MM.1S (cell line): ENCODE measurements at regions not wholly inside any gene's neighbourhood (a gene's known extent, or its start where the extent isn't known, plus 50 kb on each side); places are given as distances from the start of the nearest gene placed in this dataset.

ENCODE experiments used
- DNase-seq: peaks from one replicate; pipeline ENCODE4 v3.0.0-alpha.2; 2015
- H2AFZ ChIP-seq: fragments of 300-600 bp; sonication (generic); 2 replicates; pipeline ENCODE4 v1.6.0; 2016; ENCODE audit warnings: antibody characterized with exemption, low read length
- H3F3A ChIP-seq: fragments of 300-600 bp; sonication (generic); 2 replicates; pipeline ENCODE4 v1.6.1; 2016; ENCODE audit warnings: mild to moderate bottlenecking, antibody characterized with exemption, low read length, moderate library complexity, mixed read lengths; ENCODE audit not compliant: insufficient read depth
- H3K27ac ChIP-seq: fragments of 300-600 bp; sonication (generic); 2 replicates; pipeline ENCODE4 v1.5.1; 2016; ENCODE audit warnings: mild to moderate bottlenecking, low read length
- H3K27me3 ChIP-seq: fragments of 300-600 bp; sonication (generic); replicated peaks from 2 replicates; pipeline ENCODE4 v1.6.0; 2016; ENCODE audit warnings: low read length; ENCODE audit not compliant: insufficient read depth
- H3K36me3 ChIP-seq: fragments of 300-600 bp; sonication (generic); replicated peaks from 2 replicates; pipeline ENCODE4 v1.6.1; 2016; ENCODE audit warnings: mild to moderate bottlenecking, low read length, mixed read lengths; ENCODE audit not compliant: insufficient read depth
- H3K4me1 ChIP-seq: fragments of 300-600 bp; sonication (generic); 2 replicates; pipeline ENCODE4 v1.6.1; 2016; ENCODE audit warnings: low read length, mixed read lengths
- H3K4me2 ChIP-seq: fragments of 300-600 bp; sonication (generic); 2 replicates; pipeline ENCODE4 v1.6.0; 2016; ENCODE audit warnings: low read depth, low read length
- H3K4me3 ChIP-seq: fragments of 300-600 bp; sonication (generic); 2 replicates; pipeline ENCODE4 v1.5.1; 2016; ENCODE audit warnings: low read length, mixed read lengths
- H3K79me2 ChIP-seq: fragments of 300-600 bp; sonication (generic); 2 replicates; pipeline ENCODE4 v1.6.1; 2016; ENCODE audit warnings: mixed run types, low read length, mixed read lengths
- H3K9ac ChIP-seq: fragments of 300-600 bp; sonication (generic); 2 replicates; pipeline ENCODE4 v1.6.1; 2016; ENCODE audit warnings: low read length, mixed read lengths
- H3K9me2 ChIP-seq: fragments of 300-600 bp; sonication (generic); replicated peaks from 2 replicates; pipeline ENCODE4 v1.6.1; 2016; ENCODE audit warnings: mild to moderate bottlenecking, low read length, mixed read lengths; ENCODE audit not compliant: insufficient read depth
- H3K9me3 ChIP-seq: fragments of 300-600 bp; sonication (generic); replicated peaks from 2 replicates; pipeline ENCODE4 v1.6.1; 2016; ENCODE audit warnings: mild to moderate bottlenecking, low read length, mixed read lengths; ENCODE audit not compliant: insufficient read depth
- H4K20me1 ChIP-seq: fragments of 300-600 bp; sonication (generic); 2 replicates; pipeline ENCODE4 v1.6.1; 2016; ENCODE audit warnings: mild to moderate bottlenecking, low read length, moderate library complexity, mixed read lengths; ENCODE audit not compliant: insufficient read depth
- CTCF ChIP-seq: fragments of 300-600 bp; sonication (generic); IDR thresholded peaks from 2 replicates; pipeline ENCODE4 v1.5.1; 2016; ENCODE audit warnings: antibody characterized with exemption, low read length, mixed read lengths
- EZH2 ChIP-seq: fragments of 300-600 bp; sonication (generic); optimal IDR thresholded peaks from 2 replicates; pipeline ENCODE3; 2017; ENCODE audit warnings: low read depth, mild to moderate bottlenecking, antibody characterized with exemption, low read length, mixed read lengths
- EZH2phosphoT487 ChIP-seq: fragments of 300-600 bp; sonication (generic); IDR thresholded peaks from 2 replicates; pipeline ENCODE4 v1.6.1; 2018; ENCODE audit warnings: antibody characterized with exemption, low read length

- H3K9me3 ChIP-seq, result no peaks in the 10 kb centered on the region
- peaks cover 16% of the 10 kb centered on the region for H3K4me1 ChIP-seq
- no peaks in the 10 kb centered on the region for H3K27me3 ChIP-seq
- no peak overlapping the region for H2AFZ ChIP-seq
- no peak for DNase-seq
- no peaks in the 10 kb centered on the region for H4K20me1 ChIP-seq
- H3K4me3 ChIP-seq, result no peak overlapping the region
- no peaks in the 10 kb centered on the region for H3K36me3 ChIP-seq
- no peak overlapping the region for H3K9ac ChIP-seq
- H3F3A ChIP-seq, result peaks cover 18% of the 10 kb centered on the region
- no peaks in the 10 kb centered on the region for H3K9me2 ChIP-seq
- H3K79me2 ChIP-seq, result no peaks in the 10 kb centered on the region
- no peak overlapping the region for H3K27ac ChIP-seq
- no peak overlapping the region for H3K4me2 ChIP-seq
- no peak for TF ChIP-seq EZH2
- no peak for TF ChIP-seq CTCF
- no peak for TF ChIP-seq EZH2phosphoT487
Observed at GRCh38 chr5:129382921-129383672, 77.0 kb upstream of the ADAMTS19 start.

- TF ChIP-seq EZH2, result no peak
- no peak for TF ChIP-seq CTCF
- no peak for TF ChIP-seq EZH2phosphoT487
Observed at GRCh38 chr5:129384193-129384592, 75.9 kb upstream of the ADAMTS19 start.

GRCh38 chr5:129384736-129385135 lies 75.4 kb upstream of the ADAMTS19 start:
- H3K36me3 ChIP-seq, result no peaks in the 10 kb centered on the region
- H3K4me2 ChIP-seq, result no peak overlapping the region
- no peak overlapping the region for H3K9ac ChIP-seq
- H3F3A ChIP-seq, result peaks cover 2% of the 10 kb centered on the region
- H3K9me2 ChIP-seq, result no peaks in the 10 kb centered on the region
- H3K4me3 ChIP-seq, result no peak overlapping the region
- H3K9me3 ChIP-seq, result no peaks in the 10 kb centered on the region
- DNase-seq, result no peak
- no peaks in the 10 kb centered on the region for H4K20me1 ChIP-seq
- H3K4me1 ChIP-seq, result peaks cover 4% of the 10 kb centered on the region
- no peaks in the 10 kb centered on the region for H3K79me2 ChIP-seq
- TF ChIP-seq EZH2phosphoT487, result no peak
- TF ChIP-seq EZH2, result no peak
- TF ChIP-seq CTCF, result no peak
- H2AFZ ChIP-seq, result no peak overlapping the region
- H3K27ac ChIP-seq, result no peak overlapping the region
- no peaks in the 10 kb centered on the region for H3K27me3 ChIP-seq

More at GRCh38 chr5:129384193-129384592, 75.9 kb upstream of the ADAMTS19 start:
- Histone ChIP-seq H3K4me1 (peaks cover 10% of the 10 kb centered on the region), H3K4me2 (no peak overlapping the region), H3K4me3 (no peak overlapping the region), H3K79me2 (no peaks in the 10 kb centered on the region), H2AFZ (no peak overlapping the region), H3K27me3 (no peaks in the 10 kb centered on the region), H3F3A (peaks cover 7% of the 10 kb centered on the region), H3K9me3 (no peaks in the 10 kb centered on the region), H3K27ac (no peak overlapping the region), H3K9ac (no peak overlapping the region), H3K36me3 (no peaks in the 10 kb centered on the region), H4K20me1 (no peaks in the 10 kb centered on the region), H3K9me2 (no peaks in the 10 kb centered on the region)
- DNase-seq, result no peak
